Loucy (cell line): ENCODE measurements at regions not wholly inside any gene's neighbourhood (a gene's known extent, or its start where the extent isn't known, plus 50 kb on each side); places are given as distances from the start of the nearest gene placed in this dataset.

Experiments
- EZH2phosphoT487 ChIP-seq: fragments of 200-600 bp; IDR thresholded peaks from 2 replicates; pipeline ENCODE4 v1.6.1; 2018; ENCODE audit warnings: antibody characterized with exemption, mild to moderate bottlenecking, moderate library complexity, borderline replicate concordance
- TF ChIP-seq, protein P1 (sequence below): fragments of 200-600 bp; sonication (generic); conservative IDR thresholded peaks from 2 replicates; pipeline ENCODE4 v1.5.1; 2014; ENCODE audit warnings: mild to moderate bottlenecking, antibody characterized with exemption, low read length

DNA sequence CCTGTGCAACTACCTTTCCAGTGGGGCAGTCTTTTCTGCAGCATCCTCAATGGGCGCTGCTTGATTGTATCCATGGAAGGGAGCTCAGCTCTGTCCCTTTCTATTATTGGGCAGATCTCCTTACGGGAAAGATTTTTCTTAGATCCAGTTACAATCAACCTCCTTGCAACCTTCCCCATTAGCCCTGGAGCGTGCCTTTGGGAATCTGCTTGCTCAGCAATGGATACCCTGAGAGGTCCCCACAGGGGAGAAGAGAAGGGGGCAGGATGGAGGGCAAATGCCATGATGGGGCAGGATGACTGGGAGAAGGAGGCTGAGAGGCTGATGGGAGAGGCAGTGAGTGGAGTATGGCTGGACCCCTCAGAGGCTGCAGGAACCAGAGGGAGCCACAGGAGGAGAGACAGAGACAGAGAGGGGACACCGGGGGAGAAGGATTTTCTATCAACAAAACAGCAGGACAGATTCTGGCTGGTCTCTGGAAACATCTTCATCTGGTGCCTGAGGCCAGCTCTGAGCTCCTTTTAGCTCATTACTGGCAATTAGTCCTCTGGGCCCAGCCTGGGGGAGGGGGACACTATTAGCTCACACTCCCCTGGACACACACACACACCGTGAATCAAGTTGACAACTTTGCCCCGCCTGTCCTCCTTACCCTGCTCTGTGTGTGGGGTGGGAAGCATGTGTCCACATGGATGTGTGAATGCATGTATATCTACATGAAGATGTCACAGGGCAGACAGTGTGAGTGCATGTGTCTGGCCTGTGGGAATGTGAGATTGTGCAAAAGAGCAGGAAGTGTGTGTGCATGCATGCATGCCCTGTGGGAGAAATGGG, 80.8 kb upstream of the PAX2 start:
- TF ChIP-seq, protein P1, sequence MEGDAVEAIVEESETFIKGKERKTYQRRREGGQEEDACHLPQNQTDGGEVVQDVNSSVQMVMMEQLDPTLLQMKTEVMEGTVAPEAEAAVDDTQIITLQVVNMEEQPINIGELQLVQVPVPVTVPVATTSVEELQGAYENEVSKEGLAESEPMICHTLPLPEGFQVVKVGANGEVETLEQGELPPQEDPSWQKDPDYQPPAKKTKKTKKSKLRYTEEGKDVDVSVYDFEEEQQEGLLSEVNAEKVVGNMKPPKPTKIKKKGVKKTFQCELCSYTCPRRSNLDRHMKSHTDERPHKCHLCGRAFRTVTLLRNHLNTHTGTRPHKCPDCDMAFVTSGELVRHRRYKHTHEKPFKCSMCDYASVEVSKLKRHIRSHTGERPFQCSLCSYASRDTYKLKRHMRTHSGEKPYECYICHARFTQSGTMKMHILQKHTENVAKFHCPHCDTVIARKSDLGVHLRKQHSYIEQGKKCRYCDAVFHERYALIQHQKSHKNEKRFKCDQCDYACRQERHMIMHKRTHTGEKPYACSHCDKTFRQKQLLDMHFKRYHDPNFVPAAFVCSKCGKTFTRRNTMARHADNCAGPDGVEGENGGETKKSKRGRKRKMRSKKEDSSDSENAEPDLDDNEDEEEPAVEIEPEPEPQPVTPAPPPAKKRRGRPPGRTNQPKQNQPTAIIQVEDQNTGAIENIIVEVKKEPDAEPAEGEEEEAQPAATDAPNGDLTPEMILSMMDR = no peak
- no peak for TF ChIP-seq EZH2phosphoT487
